HG03280 (cell line): ENCODE measurements at regions not wholly inside any gene's neighbourhood (a gene's known extent, or its start where the extent isn't known, plus 50 kb on each side); places are given as distances from the start of the nearest gene placed in this dataset.
"Not testable (repeated sequence)": the region's sequence is repeated elsewhere in the genome, so short reads cannot be mapped to it uniquely, and the experiment has no call there.

Experiments
- ATAC-seq: cut with Tn5 transposase; IDR thresholded peaks from one replicate; pipeline ENCODE4 v1.9.1; 2021; ENCODE audit warnings: mild to moderate bottlenecking, moderate library complexity; ENCODE audit not compliant: unreplicated experiment

GRCh38 chr7:149930374-149931068 is 56.8 kb downstream of the ATP6V0E2 start:
- not testable (repeated sequence) for ATAC-seq

DNA sequence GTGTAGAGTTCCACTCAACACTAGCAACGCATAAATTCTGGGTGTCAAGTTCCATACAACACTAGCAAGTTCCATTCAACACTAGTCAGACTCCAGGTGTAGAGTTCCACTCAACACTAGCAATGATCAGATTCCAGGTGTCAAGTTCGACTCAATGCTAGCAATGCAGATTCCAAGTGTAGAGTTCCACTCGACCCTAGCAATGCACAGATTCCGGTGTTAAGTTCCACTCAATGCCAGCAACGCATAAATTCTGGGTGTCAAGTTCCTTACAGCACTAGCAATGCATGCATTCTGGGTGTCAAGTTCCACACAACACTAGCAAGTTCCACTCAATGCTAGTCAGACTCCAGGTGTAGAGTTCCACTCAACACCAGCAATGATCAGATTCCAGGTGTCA is 60.0 kb downstream of the ATP6V0E2 start:
- ATAC-seq: not testable (repeated sequence)

GRCh38 chr7:149947346-149947745 is 73.6 kb downstream of the ATP6V0E2 start:
- ATAC-seq: not testable (repeated sequence)

DNA sequence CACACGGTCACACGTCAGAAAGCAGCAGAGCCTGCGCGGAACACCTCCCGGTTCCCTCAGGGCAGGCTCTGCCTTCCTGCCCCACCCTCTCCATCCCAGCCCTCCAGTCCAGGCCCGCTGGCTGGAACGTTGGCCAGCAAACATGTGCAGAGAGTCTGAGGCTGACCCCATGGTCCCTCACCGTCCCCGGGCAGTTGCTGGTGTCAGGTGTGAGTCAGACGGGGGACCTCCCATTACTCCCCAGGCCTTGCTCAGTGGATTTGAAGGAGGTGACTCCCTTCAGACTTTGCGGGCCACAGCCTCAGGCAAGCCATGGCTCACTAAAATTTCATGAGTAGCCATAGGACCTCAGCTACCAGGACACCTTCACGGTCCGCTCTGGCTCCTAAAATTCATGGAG is 74.7 kb downstream of the ATP6V0E2 start:
- ATAC-seq: not testable (repeated sequence)

GRCh38 chr7:149949863-149950577 is 76.3 kb downstream of the ATP6V0E2 start:
- not testable (repeated sequence) for ATAC-seq

DNA sequence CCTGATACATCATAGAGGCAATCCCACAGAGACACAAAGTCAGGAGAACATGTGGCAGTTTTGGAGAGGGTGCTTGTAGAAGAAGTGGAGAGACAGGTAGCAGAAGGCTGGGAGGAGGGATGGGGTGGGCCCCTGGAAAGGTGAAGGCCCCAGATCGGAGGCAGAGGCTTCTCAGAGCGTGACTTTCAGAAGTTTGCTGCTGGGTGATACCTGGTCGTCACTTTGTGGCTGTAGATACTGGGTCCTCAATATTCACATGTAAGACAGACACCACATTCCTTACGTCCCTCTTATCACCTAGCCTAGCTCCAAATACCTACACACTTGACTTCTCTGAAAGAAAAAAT is 76.8 kb downstream of the ATP6V0E2 start:
- not testable (repeated sequence) for ATAC-seq

- not testable (repeated sequence) for ATAC-seq
These were observed 77.8 kb downstream of the ATP6V0E2 start for GRCh38 chr7:149951579-149951978.

- not testable (repeated sequence) for ATAC-seq
These were observed 85.1 kb downstream of the ATP6V0E2 start for GRCh38 chr7:149958880-149959279.

GRCh38 chr7:149960863-149961262 is 87.1 kb downstream of the ATP6V0E2 start:
- ATAC-seq: not testable (repeated sequence)

DNA sequence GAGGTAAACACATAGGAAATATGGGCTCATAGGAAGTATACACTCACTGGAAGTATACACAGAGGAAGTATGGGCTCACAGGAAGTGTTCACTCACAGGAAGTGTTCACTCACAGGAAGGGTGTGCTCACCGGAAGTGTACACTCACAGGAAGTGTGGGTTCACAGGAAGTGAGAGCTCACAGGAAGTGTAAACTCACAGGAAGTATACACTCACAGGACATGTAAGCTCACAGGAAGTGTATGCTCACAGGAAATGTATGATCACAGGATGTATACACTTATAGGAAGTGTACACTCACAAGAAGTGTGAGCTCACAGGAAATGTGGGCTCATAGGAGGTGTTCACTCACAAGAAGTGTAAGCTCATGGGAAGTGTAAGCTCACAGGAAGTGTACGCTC is 88.1 kb downstream of the ATP6V0E2 start:
- not testable (repeated sequence) for ATAC-seq

- ATAC-seq: not testable (repeated sequence)
These were observed 89.0 kb downstream of the ATP6V0E2 start for GRCh38 chr7:149962685-149963319.

DNA sequence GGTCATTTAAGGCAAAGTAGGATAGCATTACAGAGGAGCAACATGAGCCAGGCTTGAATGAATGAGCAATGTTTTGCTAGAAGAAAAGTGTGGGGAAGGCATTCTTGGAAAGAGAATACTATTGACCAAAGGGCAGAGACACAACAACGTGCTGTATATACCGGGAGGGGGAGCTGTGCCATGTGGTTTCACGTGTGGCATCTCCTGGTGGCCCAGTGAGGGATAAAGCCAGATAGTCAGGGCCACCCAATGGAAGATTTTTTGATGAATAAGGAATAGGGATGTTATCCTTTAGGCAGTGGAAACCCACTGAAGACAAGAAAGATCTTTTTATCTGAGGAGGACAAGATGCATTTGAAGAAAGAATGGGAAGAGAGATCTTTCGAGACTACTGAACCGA is 90.2 kb downstream of the ATP6V0E2 start:
- not testable (repeated sequence) for ATAC-seq

GRCh38 chr7:149966444-149966843 is 92.7 kb downstream of the ATP6V0E2 start:
- not testable (repeated sequence) for ATAC-seq

- not testable (repeated sequence) for ATAC-seq
These were observed 99.2 kb downstream of the ATP6V0E2 start for GRCh38 chr7:149972977-149973376.

- not testable (repeated sequence) for ATAC-seq
These were observed 99.9 kb downstream of the ATP6V0E2 start for GRCh38 chr7:149973681-149974080.

- not testable (repeated sequence) for ATAC-seq
These were observed 101.8 kb downstream of the ATP6V0E2 start for GRCh38 chr7:149975608-149976007.

GRCh38 chr7:149978537-149978936 is 104.8 kb downstream of the ATP6V0E2 start:
- ATAC-seq: not testable (repeated sequence)

DNA sequence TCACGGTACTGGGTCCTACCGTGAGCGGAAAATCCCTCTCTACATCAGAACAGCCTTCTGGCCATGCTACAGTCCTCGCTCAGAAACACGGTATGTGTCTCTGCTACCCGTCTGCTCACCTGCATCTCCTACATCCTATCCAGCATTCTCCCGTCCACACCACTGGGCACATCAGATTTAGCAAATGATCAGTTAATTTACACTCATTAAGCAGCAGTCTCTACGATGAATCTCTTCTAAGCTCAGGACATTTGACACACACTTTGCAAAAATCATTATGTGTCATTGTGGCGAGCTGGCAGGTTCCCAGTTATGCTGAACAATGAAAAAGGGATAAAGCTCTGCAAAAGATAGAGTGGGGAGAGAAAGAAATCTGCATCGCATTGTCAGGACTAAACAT is 105.2 kb downstream of the ATP6V0E2 start:
- not testable (repeated sequence) for ATAC-seq

DNA sequence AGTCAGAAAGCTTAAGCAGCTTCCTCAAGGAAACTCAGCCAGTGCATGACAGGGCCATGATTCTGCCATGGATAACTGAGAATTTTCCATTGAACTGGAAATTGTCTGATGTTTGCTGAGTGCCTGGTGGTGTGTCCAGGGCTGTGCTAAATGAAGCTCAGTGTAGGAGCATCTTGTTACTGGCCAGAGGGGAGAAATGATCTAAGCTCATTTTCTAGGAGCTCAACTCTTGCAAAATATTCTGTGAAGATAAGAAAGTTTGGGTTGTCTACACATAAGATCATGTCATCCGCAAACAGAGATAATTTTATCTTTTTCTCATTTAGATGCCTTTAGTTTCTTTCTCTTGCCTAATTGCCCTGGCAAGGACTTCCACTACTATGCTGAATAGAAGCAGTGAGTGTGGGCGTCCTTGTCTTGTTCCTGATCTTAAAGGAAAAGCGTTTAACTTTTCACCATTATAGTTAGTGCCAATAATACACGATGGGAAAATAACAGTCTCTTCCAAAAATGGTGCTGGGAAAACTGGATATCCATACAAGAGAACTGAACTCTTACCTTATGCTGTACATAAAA is 108.9 kb downstream of the ATP6V0E2 start:
- ATAC-seq: not testable (repeated sequence)

- ATAC-seq: not testable (repeated sequence)
These were observed 113.1 kb downstream of the ATP6V0E2 start for GRCh38 chr7:149986866-149987265.

DNA sequence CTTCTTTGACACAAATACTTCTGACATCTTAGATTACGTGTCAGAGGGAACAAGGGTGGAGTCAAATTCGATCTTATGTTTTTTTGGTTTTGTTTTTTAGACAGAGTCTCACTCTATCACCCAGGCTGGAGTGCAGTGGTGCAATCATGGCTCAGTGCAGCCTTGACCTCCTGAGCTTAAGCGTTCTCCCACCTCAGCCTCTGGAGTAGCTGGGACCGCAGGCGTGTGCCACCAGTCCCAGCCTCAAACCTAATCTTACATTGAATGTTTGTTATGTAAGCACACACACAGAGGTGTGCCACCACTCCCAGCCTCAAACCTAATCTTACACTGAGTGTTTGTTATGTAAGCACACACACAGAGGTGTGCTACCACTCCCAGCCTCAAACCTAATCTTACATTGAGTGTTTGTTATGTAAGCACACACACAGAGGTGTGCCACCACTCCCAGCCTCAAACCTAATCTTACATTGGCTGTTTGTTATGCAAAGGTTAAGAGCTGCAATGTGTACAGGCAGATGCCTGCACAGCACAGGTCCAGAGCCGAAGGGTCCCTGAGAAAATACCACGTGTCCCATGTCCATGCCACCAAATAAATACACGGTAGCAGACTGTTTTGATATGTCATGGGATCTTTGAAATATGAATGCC is 118.0 kb downstream of the ATP6V0E2 start:
- ATAC-seq: not testable (repeated sequence)
